Stimulated activated naive CD4-positive, alpha-beta T cell (primary cell): ENCODE measurements at regions not wholly inside any gene's neighbourhood (a gene's known extent, or its start where the extent isn't known, plus 50 kb on each side); places are given as distances from the start of the nearest gene placed in this dataset.

Source experiments
- DNase-seq, 6 experiments: peaks; one replicate each; lab custom pipeline; 2025; lab: John Stamatoyannopoulos, UW

DNA sequence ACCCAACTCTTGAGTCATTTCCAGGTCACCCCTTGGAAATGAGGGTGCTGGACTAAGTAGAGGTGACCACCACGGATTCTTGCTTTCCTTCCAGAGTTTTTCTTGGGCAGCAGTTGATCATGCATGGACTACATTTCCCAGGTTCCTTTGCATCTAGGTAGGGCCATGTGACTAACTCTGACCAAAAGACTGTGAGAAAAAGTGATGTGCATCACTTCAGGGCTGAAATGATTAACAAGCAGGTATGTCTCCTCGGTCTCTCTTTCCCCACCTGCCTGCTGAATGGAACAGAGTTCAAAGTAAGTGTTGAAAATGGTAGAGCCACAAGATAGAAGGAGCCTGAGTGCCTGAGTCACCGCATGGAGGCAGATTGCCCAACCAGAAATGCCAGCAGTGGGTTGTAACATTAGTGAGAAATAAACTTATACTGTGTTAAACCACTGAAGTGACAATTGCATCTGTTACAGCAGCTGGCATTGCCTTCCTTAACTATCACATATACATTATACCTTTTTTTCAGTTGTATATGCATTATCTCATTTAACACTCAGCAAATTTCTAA lies 113.5 kb downstream of the MN1 start:
- no peak for DNase-seq

- no peak for DNase-seq
These were observed 111.9 kb downstream of the MN1 start for GRCh38 chr22:27689664-27690063.

- no peak for DNase-seq
These were observed 111.0 kb downstream of the MN1 start for GRCh38 chr22:27690599-27690998.

GRCh38 chr22:27692243-27692642 lies 109.3 kb downstream of the MN1 start:
- no peak for DNase-seq

DNA sequence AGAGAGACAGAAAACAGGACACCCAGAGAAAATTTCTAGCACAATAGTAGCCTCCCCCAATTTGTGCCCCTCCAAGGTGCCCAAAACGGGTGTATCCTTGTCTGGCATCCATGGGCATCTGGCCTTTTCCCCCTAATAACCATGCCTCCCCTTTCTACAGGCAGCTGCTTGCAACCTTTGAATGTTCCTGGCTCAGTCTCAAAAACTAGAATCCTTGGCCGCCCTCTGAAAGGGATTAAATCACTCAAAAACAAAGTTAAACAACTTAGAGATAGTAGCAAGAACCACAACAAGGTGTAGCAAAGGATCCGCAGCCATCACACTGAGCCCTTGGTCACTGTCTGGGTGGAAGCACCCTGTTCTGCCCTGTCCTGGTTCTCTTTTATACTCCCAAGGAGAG lies 105.6 kb downstream of the MN1 start:
- DNase-seq = no peak

DNA sequence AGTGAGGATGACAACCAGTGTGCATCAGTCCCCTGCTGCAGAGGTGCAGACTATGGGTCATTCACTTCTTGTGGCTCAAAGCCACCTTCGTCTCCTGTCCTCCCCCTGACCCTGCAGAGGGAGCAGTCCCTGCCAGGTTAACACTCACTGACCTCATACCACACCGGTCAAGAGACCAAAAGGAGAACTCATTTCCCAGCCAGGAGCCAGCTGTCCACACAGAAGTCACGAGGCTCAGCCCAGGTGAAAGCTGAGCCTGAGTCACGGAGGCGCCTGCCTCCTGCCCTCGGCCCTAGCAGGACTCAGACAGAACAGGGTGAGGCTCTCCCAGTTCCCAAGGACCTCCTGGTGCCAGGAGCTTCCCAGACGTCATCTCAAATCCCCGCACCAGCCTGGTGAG lies 103.7 kb downstream of the MN1 start:
- no peak for DNase-seq
